K562 (cell line): ENCODE measurements at regions not wholly inside any gene's neighbourhood (a gene's known extent, or its start where the extent isn't known, plus 50 kb on each side); places are given as distances from the start of the nearest gene placed in this dataset.

Source experiments
- ATAC-seq: fragments of 200-7000 bp; cut with Tn5 transposase; 3 replicates; pipeline ENCODE4 v1.9.1; 2020; ENCODE audit warnings: moderate library complexity
- BruUV-seq: library from RNA; stranded (reverse); fragments of 400-500 nt; replicated peaks from 2 replicates; lab custom pipeline; 2021; lab: Mats Ljungman, UMichigan
- CTCF ChIA-PET: fragments of 300-600 bp; formaldehyde crosslinking; extraction: SDS; loops from one replicate; lab custom pipeline; 2021; ENCODE audit warnings: low intra/inter-chr PET ratio; lab: Yijun Ruan, JAX
- POLR2A ChIA-PET: fragments of 300-600, 350-650 bp; sonication (Branson Sonifier 250); formaldehyde crosslinking; extraction: SDS; loops from one replicate; lab custom pipeline; 2021; ENCODE audit warnings: antibody characterized with exemption, inconsistent platforms; lab: Yijun Ruan, JAX
- DNase-seq, 4 experiments: peaks; one replicate each; pipeline versions ENCODE4 v3.0.0 to v3.0.0-alpha.2; 2011 to 2018; ENCODE audit warnings: low spot score in 3 of 4, mixed read lengths in 3 of 4; ENCODE audit errors: extremely low read depth in 1 of 4
- FAIRE-seq: peaks from 2 replicates; lab custom pipeline; 2011; peaks lifted over from hg19 to GRCh38; lab: Jason Lieb, UNC
- H2AFZ ChIP-seq: 2 replicates; pipeline ENCODE4 v1.6.0; 2011; ENCODE audit warnings: low read depth, low read length, control low read depth, inconsistent platforms
- H3K27ac ChIP-seq: fragments of 200-600 bp; 3 replicates; pipeline ENCODE4 v1.8.0; 2011; ENCODE audit warnings: low read depth, mild to moderate bottlenecking, control low read depth, inconsistent platforms, low read length, moderate library complexity, mixed read lengths; ENCODE audit errors: extremely low read depth
- H3K27me3 ChIP-seq, 2 experiments: fragments of 300-600 bp in 1 of 2; 2 replicates in 1 of 2; 3 replicates in 1 of 2; pipeline versions ENCODE4 v1.6.0 to v1.8.0; 2011; ENCODE audit warnings: inconsistent platforms in 2 of 2, low read length in 2 of 2, mild to moderate bottlenecking in 1 of 2, mixed read lengths in 1 of 2, moderate library complexity in 1 of 2; ENCODE audit not compliant: control insufficient read depth in 2 of 2, insufficient read depth in 2 of 2
- H3K36me3 ChIP-seq: fragments of 300-600 bp; 3 replicates; pipeline ENCODE4 v1.8.0; 2011; ENCODE audit warnings: mild to moderate bottlenecking, low read length, inconsistent platforms; ENCODE audit not compliant: control insufficient read depth, insufficient read depth
- H3K4me1 ChIP-seq, 2 experiments: fragments of 200-600 bp in 1 of 2; replicated peaks in 1 of 2; 2 replicates in 1 of 2; 3 replicates in 1 of 2; pipeline versions ENCODE4 v1.5.1 to v1.8.0; 2011; ENCODE audit warnings: inconsistent platforms in 2 of 2, low read length in 2 of 2, mild to moderate bottlenecking in 1 of 2, mixed read lengths in 1 of 2, moderate library complexity in 1 of 2; ENCODE audit not compliant: control insufficient read depth in 2 of 2, insufficient read depth in 2 of 2
- H3K4me2 ChIP-seq: 2 replicates; pipeline ENCODE4 v1.6.1; 2011; ENCODE audit warnings: low read length, control low read depth, inconsistent platforms, mixed read lengths; ENCODE audit not compliant: insufficient read depth
- H3K4me3 ChIP-seq: fragments of 200-600 bp; sonication (generic), shearing (Covaris generic); 2 replicates; pipeline ENCODE4 v1.5.1; 2016; ENCODE audit warnings: control low read depth, inconsistent platforms
- H3K79me2 ChIP-seq: fragments of 200-600 bp; 3 replicates; pipeline ENCODE4 v1.8.0; 2011; ENCODE audit warnings: low read length, inconsistent platforms; ENCODE audit not compliant: control insufficient read depth, insufficient read depth
- H3K9ac ChIP-seq, 2 experiments: 2 replicates each; pipeline versions ENCODE4 v1.6.0 to v1.6.1; 2011; ENCODE audit warnings: low read depth in 2 of 2, low read length in 2 of 2, control low read depth in 1 of 2, inconsistent platforms in 1 of 2, mild to moderate bottlenecking in 1 of 2, mixed read lengths in 1 of 2; ENCODE audit not compliant: insufficient read depth in 1 of 2
- H3K9me1 ChIP-seq: one replicate; pipeline ENCODE4 v1.6.0; 2011; ENCODE audit warnings: inconsistent platforms, mild to moderate bottlenecking, low read length, moderate library complexity; ENCODE audit not compliant: control insufficient read depth, insufficient read depth
- H3K9me3 ChIP-seq: replicated peaks from 2 replicates; pipeline ENCODE4 v1.5.1; 2011; ENCODE audit warnings: low read depth, low read length, inconsistent platforms; ENCODE audit not compliant: control insufficient read depth, insufficient read depth
- H4K20me1 ChIP-seq: replicated peaks from 2 replicates; pipeline ENCODE4 v1.6.1; 2011; ENCODE audit warnings: low read length, inconsistent platforms, mixed read lengths; ENCODE audit not compliant: control insufficient read depth, insufficient read depth
- ZNF785 ChIP-seq: fragments of 250-450 bp; sonication (Bioruptor Pico); IDR thresholded peaks from 2 replicates; pipeline ENCODE4 v1.4.0; 2020; ENCODE audit warnings: mild to moderate bottlenecking
- WGBS: fragments of 100-300 bp; shearing (Covaris generic); methylation state at CpG from one replicate; pipeline ENCODE4 v1.1.6; 2016; ENCODE audit warnings: low coverage, mixed read lengths; ENCODE audit not compliant: insufficient coverage; ENCODE audit errors: missing lambda C conversion rate; 5-methylcytosine and 5-hydroxymethylcytosine counted together
- in situ Hi-C: fragments of 300-500 bp; cut with MboI; formaldehyde crosslinking; loops from 4 replicates; pipeline ENCODE4 v1.15.0; 2018; ENCODE audit warnings: inconsistent platforms, mixed read lengths
- intact Hi-C: fragments of 100-400 bp; cut with micrococcal nuclease; formaldehyde crosslinking; loops from 2 replicates; pipeline ENCODE4 v1.14.2; 2022
- TF ChIP-seq, protein P1 (sequence below): IDR thresholded peaks from 2 replicates; pipeline ENCODE4 v1.6.1; 2014; ENCODE audit warnings: antibody characterized with exemption
- TF ChIP-seq, protein P2 (sequence below), 3 experiments: fragments of 200-800 bp in 1 of 3; sonication (Bioruptor generic) in 1 of 3; sonication (generic) in 1 of 3; formaldehyde crosslinking in 1 of 3; IDR thresholded peaks; 2 replicates each; pipeline versions ENCODE4 v1.6.1 to v1.8.0; 2016 to 2022; ENCODE audit warnings: mild to moderate bottlenecking in 2 of 3, missing compliant biosample characterization in 2 of 3, missing genetic modification characterization in 2 of 3, missing genetic modification reagents in 1 of 3

DNA sequence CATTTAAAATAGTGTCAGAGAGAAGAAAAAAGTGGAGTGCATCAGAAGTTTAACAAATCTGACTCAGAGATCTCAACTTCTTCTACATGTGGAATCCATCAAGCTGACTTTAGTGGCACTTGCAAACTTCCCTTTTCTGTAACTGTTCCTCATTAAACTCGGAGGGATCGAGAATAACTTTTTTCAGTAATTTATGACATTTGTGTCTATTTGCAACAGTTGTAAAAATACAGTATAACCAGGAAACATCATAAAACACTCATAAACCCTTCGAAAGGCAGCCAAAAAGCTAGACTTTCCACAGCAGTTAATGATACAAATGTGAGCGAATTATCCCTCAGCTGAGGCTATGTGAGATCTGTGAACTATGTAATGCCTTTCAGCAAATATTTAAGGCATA, 1936.8 kb upstream of the SEL1L start:
- Histone ChIP-seq H3K27me3 (no peaks in the 10 kb centered on the region), H3K9me3 (no peaks in the 10 kb centered on the region), H3K4me2 (no peak overlapping the region), H3K9me1 (no peaks in the 10 kb centered on the region), H3K9ac (no peak overlapping the region), H3K4me1 (no peaks in the 10 kb centered on the region), H2AFZ (no peak overlapping the region), H3K36me3 (no peaks in the 10 kb centered on the region), H3K79me2 (no peaks in the 10 kb centered on the region), H4K20me1 (no peaks in the 10 kb centered on the region), H3K27ac (no peak overlapping the region), H3K4me3 (no peak overlapping the region)
- POLR2A ChIA-PET: no interaction called here
- FAIRE-seq (no peak), ATAC-seq (no peak), DNase-seq (no peak)
- WGBS: 0% methylated on average over 4 of the region's 4 CpGs
- in situ Hi-C loops: no loop called here
- TF ChIP-seq, protein P1, sequence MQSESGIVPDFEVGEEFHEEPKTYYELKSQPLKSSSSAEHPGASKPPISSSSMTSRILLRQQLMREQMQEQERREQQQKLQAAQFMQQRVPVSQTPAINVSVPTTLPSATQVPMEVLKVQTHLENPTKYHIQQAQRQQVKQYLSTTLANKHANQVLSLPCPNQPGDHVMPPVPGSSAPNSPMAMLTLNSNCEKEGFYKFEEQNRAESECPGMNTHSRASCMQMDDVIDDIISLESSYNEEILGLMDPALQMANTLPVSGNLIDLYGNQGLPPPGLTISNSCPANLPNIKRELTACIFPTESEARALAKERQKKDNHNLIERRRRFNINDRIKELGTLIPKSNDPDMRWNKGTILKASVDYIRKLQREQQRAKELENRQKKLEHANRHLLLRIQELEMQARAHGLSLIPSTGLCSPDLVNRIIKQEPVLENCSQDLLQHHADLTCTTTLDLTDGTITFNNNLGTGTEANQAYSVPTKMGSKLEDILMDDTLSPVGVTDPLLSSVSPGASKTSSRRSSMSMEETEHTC: no peak
- no peak for TF ChIP-seq ZNF785 (CRISPR knock-in tag)
- TF ChIP-seq, protein P2, sequence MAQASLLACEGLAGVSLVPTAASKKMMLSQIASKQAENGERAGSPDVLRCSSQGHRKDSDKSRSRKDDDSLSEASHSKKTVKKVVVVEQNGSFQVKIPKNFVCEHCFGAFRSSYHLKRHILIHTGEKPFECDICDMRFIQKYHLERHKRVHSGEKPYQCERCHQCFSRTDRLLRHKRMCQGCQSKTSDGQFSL (CRISPR knock-in tag; IDR thresholded peaks at IDR 0.05): no peak
- TF ChIP-seq, protein P2 (tag; IDR thresholded peaks at IDR 0.05): no peak
- intact Hi-C loops: no loop called here
- CTCF ChIA-PET: no interaction called here
- BruUV-seq: no TSS peak
